ENCODE measurements at regions not wholly inside any gene's neighbourhood (a gene's known extent, or its start where the extent isn't known, plus 50 kb on each side); places are given as distances from the start of the nearest gene placed in this dataset.

DNA sequence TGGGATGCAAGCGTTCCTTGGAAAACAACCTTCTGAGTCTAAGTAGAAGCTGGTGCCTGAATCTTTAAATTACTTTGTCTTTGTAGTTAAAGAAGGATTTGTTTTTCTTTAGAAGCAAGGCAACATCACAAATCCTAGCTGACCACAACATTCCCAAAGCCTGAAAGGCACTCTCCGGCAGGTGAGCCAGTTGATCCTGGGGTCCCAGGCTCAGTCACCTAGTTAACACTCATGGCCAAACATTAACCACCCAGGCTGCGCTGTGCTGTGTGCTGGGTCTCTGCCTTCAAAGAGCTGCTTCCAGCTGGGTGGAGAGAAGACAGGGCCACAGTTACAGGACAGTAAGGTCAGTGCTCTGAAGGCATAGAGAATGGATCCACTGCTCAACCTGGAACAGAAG, 120.0 kb upstream of the TRIB2 start:
- TF ChIP-seq CTCF (IDR thresholded peaks at IDR 0.05; ENCODE audit: borderline replicate concordance, extremely low read depth, low read length, poor library complexity, severe bottlenecking) (no peak), EZH2 (IDR thresholded peaks at IDR 0.05; ENCODE audit: borderline replicate concordance, low read depth, low read length, severe bottlenecking) (no peak)
